HG02763 (cell line): ENCODE measurements at regions not wholly inside any gene's neighbourhood (a gene's known extent, or its start where the extent isn't known, plus 50 kb on each side); places are given as distances from the start of the nearest gene placed in this dataset.

Experiments used
- ATAC-seq: cut with Tn5 transposase; IDR thresholded peaks from one replicate; pipeline ENCODE4 v1.9.1; 2021; ENCODE audit warnings: mild to moderate bottlenecking, moderate library complexity; ENCODE audit not compliant: unreplicated experiment

DNA sequence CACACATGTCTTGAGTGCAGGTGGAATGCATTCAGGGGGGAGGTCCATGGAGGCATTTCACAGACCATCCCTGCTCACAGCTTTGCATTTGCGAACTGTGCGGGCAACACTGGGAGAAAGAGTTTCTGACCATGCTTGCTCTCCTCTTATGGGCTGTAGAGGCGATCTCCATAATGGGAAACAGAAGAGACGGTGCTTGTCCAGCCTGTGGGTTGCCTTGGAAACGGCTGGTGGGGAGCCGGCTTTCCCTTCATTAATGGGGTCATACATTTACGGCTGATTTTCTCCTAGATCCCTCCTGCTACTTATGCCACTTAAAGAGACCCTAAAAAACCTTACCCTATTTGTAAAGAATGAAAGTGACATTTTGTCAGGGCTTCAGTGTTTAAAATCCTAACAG, 147.4 kb downstream of the SOX11 start:
- no peak for ATAC-seq

DNA sequence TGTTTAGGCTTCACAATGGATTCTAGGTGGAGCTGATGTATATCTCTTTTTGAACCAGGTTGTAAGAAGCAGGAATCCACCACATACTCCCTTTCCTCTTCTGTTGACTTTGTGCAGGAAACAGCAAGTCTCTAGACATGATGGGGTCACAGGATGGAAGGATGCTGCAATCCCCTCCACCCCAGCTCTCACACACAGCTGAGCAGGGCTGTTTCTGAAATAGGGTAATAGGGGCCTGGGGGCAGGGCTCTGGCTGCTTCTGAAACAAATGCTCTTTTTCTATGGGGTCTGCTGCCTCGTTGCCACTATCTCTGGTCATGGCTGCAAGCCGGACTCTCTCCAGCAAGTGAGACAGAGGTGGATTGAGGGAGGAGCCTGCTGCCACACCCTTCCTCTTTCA, 148.9 kb downstream of the SOX11 start:
- no peak for ATAC-seq

DNA sequence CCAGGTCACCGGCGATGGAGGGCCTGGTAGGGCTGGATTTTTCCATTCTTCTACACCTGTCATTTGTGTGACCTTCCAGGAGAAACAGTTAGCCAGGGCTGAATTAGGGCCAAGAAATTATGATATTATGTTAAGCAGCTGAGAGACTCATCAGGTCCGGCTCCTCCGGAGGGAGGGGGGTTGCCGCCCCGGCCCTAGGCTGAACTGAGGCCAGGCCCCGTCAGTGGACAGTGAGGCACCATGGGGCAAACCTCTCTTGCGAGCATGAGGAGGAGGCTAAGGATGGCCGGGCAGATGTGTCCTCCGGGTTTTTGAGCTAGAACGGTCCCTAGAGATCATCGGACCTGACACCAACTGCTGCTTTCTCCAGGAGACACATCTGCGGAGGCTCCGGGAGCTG, 150.1 kb downstream of the SOX11 start:
- no peak for ATAC-seq

DNA sequence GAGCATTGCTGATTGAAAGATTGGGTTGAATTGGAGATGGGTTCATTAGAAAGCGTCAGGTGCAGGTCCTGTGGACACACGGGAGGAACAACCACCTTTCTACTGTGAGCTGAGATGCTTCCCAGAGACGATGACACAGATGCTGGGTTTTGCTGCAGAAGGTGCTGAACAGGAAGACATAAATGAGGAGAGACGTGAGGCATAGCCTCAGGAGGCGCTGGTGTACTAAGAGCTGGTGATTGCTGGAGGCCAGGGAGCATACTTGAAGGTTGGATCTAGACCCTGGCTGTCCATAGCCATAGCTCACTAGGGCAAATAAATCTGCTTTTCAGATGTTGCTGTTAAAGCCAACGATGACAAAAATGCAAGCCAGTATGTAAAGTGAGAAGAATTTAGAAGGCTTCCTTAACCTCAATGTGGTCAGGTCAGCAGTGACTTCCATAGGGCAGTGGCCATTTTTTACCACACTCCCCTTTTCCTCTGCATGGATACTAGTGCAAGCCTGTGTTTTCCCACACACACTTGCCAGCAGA, 153.7 kb downstream of the SOX11 start:
- no peak for ATAC-seq

DNA sequence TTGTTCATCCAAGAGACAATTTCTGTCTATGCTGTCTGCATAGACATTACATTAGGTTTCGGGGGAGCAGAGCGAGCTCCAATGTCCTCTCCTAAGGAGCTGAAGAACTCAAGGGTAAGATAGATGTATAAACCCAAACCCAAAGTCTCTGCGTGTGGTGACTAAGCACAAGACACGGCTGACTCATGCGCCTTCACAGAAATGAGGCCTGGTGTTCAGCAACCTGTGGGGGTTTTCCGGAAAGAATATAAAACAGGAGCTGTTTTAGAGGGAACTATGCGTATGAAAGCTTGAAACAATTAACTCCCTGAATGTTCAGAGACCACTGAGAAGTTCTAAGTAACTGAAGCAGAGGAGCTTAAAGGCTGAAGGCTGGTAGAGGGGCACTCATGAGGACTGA, 154.7 kb downstream of the SOX11 start:
- no peak for ATAC-seq

DNA sequence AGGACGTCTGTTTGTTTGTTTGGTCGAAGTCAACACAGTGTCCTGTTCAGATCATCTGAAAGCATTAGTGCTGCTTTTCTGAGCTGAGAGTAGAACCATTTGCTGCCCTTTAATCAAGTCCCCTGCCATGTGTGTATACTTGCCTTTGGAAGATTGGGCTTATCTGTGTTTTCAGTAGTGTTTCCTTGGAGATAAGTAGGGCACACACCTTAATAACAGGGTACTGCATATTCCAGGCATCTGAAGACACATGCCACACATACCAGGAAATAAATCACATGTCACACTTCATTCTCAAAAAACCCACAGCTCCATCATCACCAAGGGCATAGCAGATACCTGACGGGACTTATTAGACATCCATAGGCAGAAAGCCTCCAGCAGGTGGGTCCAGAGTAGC, 157.4 kb downstream of the SOX11 start:
- ATAC-seq = no peak

- ATAC-seq = no peak
Observed at GRCh38 chr2:5851410-5851809, 159.2 kb downstream of the SOX11 start.

DNA sequence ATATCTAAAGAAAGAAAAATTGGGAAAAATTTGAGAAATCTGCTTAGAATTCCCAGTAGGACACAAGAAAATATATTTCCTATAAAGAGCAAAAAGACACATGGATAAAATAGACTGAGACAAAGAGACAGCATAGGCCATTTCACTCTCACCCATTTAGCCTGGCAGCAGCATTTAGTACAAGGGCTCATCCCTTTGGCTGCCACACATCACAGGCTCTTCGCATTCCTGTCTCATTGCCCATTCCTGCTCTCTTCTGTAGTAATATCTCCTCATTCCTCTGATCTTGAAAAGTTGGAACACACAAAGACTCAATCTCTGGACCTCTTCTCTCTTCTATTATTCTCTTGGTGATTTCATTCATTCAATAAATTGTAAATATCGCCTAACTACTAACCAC, 162.6 kb downstream of the SOX11 start:
- ATAC-seq = no peak

GRCh38 chr2:5867056-5867455, 174.9 kb downstream of the SOX11 start:
- ATAC-seq = no peak

DNA sequence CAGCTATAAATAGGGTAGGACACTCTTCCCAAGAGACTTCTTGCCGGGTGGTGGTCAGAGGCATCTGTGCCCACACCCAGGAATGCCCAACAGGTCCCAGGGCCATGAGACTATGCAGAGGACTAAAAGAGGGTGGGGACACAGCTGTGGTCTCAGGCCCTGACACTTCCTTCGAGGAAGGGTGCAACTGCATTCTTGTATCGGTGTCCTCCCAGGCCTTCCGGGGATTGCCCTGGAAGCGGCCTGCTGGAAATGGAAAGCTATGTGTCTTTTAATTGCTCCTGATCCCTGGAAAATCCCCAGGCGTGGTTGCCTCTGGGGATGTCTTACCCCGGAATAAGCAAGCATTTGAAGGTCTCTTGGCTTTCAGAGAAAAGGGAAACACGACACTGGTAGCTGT, 176.7 kb downstream of the SOX11 start:
- no peak for ATAC-seq

DNA sequence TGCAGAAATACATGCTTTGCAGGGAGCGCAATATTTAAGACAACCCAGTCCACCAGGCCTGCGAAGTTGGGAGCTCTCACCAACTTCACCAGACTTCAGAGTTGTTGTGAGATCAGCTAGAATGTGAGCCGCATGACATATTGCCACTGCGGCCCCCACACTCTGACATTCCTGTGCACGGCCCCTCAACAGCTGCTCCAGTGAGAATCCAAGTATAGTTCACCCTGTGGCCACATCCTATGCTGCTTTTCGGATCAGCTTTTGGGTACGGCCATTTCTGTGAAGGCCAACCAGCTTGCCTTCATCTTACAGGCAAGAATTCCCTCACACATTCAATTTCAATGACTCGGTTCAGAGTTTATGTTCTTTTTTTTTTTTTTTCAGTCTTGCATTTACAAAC, 177.8 kb downstream of the SOX11 start:
- ATAC-seq = no peak

GRCh38 chr2:5877360-5877759, 185.2 kb downstream of the SOX11 start:
- ATAC-seq = no peak

- no peak for ATAC-seq
Observed at GRCh38 chr2:5885451-5886173, 193.4 kb downstream of the SOX11 start.

- no peak for ATAC-seq
Observed at GRCh38 chr2:5886462-5886861, 194.3 kb downstream of the SOX11 start.

GRCh38 chr2:5888126-5888525, 195.9 kb downstream of the SOX11 start:
- ATAC-seq = no peak

DNA sequence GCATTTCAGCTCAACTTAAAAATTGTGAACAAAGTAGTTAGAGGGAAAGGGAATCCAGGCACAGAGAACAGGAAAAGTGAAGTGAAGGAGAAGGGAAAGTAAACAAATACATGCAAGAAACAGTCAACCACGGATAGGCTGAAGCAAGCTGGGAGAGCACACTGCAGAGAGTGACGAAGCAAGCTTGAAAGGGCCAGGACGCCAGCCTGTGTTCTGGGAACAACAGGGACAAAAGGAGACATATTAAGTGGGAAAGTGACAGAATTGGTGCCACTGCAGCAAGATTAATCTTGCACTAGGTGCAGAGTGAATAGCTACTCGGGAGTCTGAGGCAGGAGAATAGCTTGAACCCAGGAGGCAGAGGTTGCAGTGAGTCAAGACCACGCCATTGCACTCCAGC, 197.3 kb downstream of the SOX11 start:
- ATAC-seq = no peak

DNA sequence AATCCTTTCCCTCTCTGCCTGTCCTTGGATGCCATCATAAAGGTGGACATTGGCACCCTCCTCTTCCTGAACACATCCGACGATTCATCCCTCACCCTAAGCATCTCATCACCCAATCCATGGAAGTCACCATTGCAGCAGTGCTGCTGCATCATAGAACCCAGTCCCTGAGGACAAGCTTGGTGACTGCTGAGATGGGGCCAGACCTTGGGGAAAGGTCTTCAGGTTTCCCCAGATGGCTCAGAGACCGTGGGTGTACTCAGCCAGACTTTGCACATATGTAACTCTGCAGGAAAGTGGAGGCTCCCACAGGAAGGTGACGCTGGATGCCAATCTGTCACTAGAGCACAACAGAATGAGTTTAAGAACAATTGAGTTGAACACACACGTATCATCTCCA, 202.2 kb downstream of the SOX11 start:
- no peak for ATAC-seq

DNA sequence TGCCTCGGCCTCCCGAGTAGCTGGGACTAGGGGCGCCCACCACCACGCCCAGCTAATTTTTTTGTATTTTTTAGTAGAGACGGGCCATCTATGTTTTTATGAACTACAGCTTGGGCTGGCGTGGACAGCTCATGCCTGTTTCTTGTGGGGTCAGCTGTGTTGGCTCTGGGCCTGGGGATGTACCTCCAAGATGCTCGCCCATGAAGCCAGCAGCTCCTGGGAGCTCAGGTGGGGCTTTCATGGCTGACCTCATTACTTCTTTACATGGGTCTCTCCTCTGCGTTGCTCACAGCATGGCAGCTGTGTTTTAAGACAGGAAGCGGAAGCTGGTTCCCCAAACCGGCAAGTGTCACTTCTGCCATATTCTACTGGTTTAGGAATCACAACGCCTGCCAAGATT, 203.1 kb downstream of the SOX11 start:
- no peak for ATAC-seq

GRCh38 chr2:5897249-5897648, 205.1 kb downstream of the SOX11 start:
- ATAC-seq = no peak

- ATAC-seq = no peak
Observed at GRCh38 chr2:5898667-5899066, 206.5 kb downstream of the SOX11 start.

- ATAC-seq = no peak
Observed at GRCh38 chr2:5905661-5906060, 213.5 kb downstream of the SOX11 start.

- no peak for ATAC-seq
Observed at GRCh38 chr2:5908071-5908470, 215.9 kb downstream of the SOX11 start.

GRCh38 chr2:5911718-5912117, 219.5 kb downstream of the SOX11 start:
- no peak for ATAC-seq
